NB4 (cell line): ENCODE measurements at regions not wholly inside any gene's neighbourhood (a gene's known extent, or its start where the extent isn't known, plus 50 kb on each side); places are given as distances from the start of the nearest gene placed in this dataset.

ENCODE experiments used
- DNase-seq: peaks from one replicate; pipeline ENCODE4 v3.0.0; 2010; ENCODE audit warnings: low read depth
- H3K4me3 ChIP-seq: one replicate; pipeline ENCODE4 v1.5.1; 2011; ENCODE audit warnings: mild to moderate bottlenecking, low read depth, low read length, moderate library complexity
- CTCF ChIP-seq: IDR thresholded peaks from one replicate; pipeline ENCODE4 v1.5.1; 2012; ENCODE audit warnings: low read depth, low read length
- MAX ChIP-seq: IDR thresholded peaks from 2 replicates; pipeline ENCODE4 v1.6.1; 2011; ENCODE audit warnings: low read depth, low read length
- MYC ChIP-seq: IDR thresholded peaks from 2 replicates; pipeline ENCODE4 v1.6.1; 2011; ENCODE audit warnings: low read depth, low read length
- POLR2A ChIP-seq: IDR thresholded peaks from 2 replicates; pipeline ENCODE4 v1.6.1; 2011; ENCODE audit warnings: mild to moderate bottlenecking; ENCODE audit not compliant: insufficient read length; ENCODE audit errors: extremely low read depth

DNA sequence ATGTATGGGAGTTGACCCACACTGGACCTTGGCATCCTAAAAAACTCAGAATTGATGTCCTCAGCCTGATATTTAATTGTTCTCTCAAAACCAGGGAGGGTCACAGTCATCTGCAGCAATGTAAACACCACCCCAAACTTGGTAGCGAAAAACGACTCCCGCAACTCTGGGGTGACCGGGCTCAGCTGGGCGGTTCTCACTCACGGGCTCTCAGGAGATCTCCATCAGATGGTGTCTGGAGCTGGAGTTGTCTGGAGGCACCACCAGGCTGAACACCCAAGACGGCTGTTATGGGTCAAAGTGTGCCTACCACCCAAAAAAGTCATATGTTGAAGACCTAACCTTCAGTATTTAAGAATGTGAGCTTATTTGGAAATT, 50.9 kb upstream of the NXT1 start:
- TF ChIP-seq CTCF (no peak), POLR2A (no peak)
- no peak overlapping the region for H3K4me3 ChIP-seq

DNA sequence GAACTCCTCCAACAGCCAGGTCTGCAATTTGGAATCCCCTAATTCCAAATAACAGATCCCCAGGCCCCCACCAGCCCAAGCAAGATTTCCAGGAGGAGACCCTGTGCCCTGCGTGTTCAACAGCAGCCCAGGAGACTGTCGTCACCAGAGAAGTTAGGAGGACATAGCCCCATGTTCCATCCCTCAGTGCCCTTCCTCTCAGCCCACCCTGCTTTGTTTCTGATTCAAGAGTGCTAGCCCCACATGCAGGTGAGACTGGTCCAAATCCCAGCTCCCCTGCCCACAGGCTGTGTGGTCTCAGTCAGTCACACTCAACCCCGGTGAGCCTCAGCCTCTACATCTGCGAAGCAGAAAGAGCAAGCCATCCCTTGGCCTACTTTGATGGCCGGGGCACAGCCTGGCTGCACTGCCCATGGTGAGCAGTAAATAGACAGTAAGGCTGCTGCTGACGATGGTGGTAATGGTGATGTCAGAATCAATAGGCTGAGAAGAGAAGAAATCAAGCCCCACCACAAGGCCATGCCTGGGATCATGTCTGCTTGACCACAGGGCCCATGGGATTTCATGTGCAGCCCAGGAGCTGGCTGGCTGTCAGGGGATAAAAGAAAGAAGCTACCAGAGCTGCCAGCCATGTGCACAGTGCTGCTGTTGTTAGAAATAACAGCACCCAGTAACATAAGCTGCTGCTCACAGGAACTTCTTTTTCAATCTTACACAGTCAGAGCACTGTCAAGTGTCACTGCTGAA, 51.5 kb upstream of the NXT1 start:
- no peak for TF ChIP-seq POLR2A
- DNase-seq: peak; percentile 75
- H3K4me3 ChIP-seq: no peak overlapping the region

More for the DNA sequence above, 50.9 kb upstream of the NXT1 start:
- DNase-seq: no peak

GRCh38 chr20:23298155-23298554, 52.4 kb upstream of the NXT1 start:
- TF ChIP-seq POLR2A: no peak
- TF ChIP-seq MYC: no peak
- no peak for TF ChIP-seq CTCF
- TF ChIP-seq MAX: no peak
- DNase-seq: no peak

GRCh38 chr20:23296841-23297701, 53.5 kb upstream of the NXT1 start:
- DNase-seq: no peak
- TF ChIP-seq POLR2A (no peak), MYC (no peak), CTCF (no peak), MAX (no peak)
- no peak overlapping the region for H3K4me3 ChIP-seq

More at GRCh38 chr20:23298155-23298554, 52.4 kb upstream of the NXT1 start:
- H3K4me3 ChIP-seq: no peak overlapping the region

- TF ChIP-seq MYC: no peak
- TF ChIP-seq MAX: no peak
- TF ChIP-seq POLR2A: no peak
- no peak for TF ChIP-seq CTCF
- DNase-seq: no peak
- no peak overlapping the region for H3K4me3 ChIP-seq
Observed at GRCh38 chr20:23295934-23296333, 54.7 kb upstream of the NXT1 start.

- DNase-seq: no peak
- no peak overlapping the region for H3K4me3 ChIP-seq
- no peak for TF ChIP-seq MAX
- no peak for TF ChIP-seq POLR2A
- TF ChIP-seq MYC: no peak
Observed at GRCh38 chr20:23294671-23295070, 55.9 kb upstream of the NXT1 start.
